ENCODE measurements at regions not wholly inside any gene's neighbourhood (a gene's known extent, or its start where the extent isn't known, plus 50 kb on each side); places are given as distances from the start of the nearest gene placed in this dataset.

GRCh38 chr7:136807598-136807997 lies 60.9 kb upstream of the CHRM2 start:
- no peak for DNase-seq

- no peak for DNase-seq
Observed at GRCh38 chr7:136803028-136803427, 65.4 kb upstream of the CHRM2 start.

- no peak for DNase-seq
Observed at GRCh38 chr7:136783934-136784333, 84.5 kb upstream of the CHRM2 start.

- DNase-seq: no peak
Observed at GRCh38 chr7:136741941-136742340, 126.5 kb upstream of the CHRM2 start.

GRCh38 chr7:136728945-136729344 lies 139.5 kb upstream of the CHRM2 start:
- DNase-seq: no peak

GRCh38 chr7:136726460-136726859 lies 142.0 kb upstream of the CHRM2 start:
- DNase-seq: no peak

GRCh38 chr7:136717910-136718557 lies 150.4 kb upstream of the CHRM2 start:
- no peak for DNase-seq

- no peak for DNase-seq
Observed at GRCh38 chr7:136714062-136714461, 154.4 kb upstream of the CHRM2 start.

- no peak for DNase-seq
Observed at GRCh38 chr7:136710751-136711150, 157.7 kb upstream of the CHRM2 start.

- no peak for DNase-seq
Observed at GRCh38 chr7:136709876-136710275, 158.6 kb upstream of the CHRM2 start.

GRCh38 chr7:136702913-136703312 lies 165.5 kb upstream of the CHRM2 start:
- no peak for DNase-seq

- DNase-seq: no peak
Observed at GRCh38 chr7:136698977-136699376, 169.5 kb upstream of the CHRM2 start.

GRCh38 chr7:136698231-136698630 lies 170.2 kb upstream of the CHRM2 start:
- DNase-seq: no peak

GRCh38 chr7:136697271-136697670 lies 171.2 kb upstream of the CHRM2 start:
- no peak for DNase-seq

- no peak for DNase-seq
Observed at GRCh38 chr7:136693166-136694119, 175.0 kb upstream of the CHRM2 start.

GRCh38 chr7:136692221-136692620 lies 176.2 kb upstream of the CHRM2 start:
- DNase-seq: no peak

GRCh38 chr7:136688601-136689000 lies 179.9 kb upstream of the CHRM2 start:
- DNase-seq: no peak

GRCh38 chr7:136687693-136688322 lies 180.6 kb upstream of the CHRM2 start:
- DNase-seq: no peak

- no peak for DNase-seq
Observed at GRCh38 chr7:136685501-136686173, 182.8 kb upstream of the CHRM2 start.

GRCh38 chr7:136677471-136678365 lies 190.7 kb upstream of the CHRM2 start:
- DNase-seq: no peak

GRCh38 chr7:136667584-136667983 lies 200.9 kb upstream of the CHRM2 start:
- DNase-seq: no peak

GRCh38 chr7:136665878-136666509 lies 202.5 kb upstream of the CHRM2 start:
- no peak for DNase-seq
